A673 (cell line): ENCODE measurements at regions not wholly inside any gene's neighbourhood (a gene's known extent, or its start where the extent isn't known, plus 50 kb on each side); places are given as distances from the start of the nearest gene placed in this dataset.

Experiments
- CTCF ChIP-seq: fragments of 300-800, 200-600 bp; sonication (generic); conservative IDR thresholded peaks from 2 replicates; pipeline ENCODE4 v1.5.1; 2017; ENCODE audit warnings: low read depth, mild to moderate bottlenecking, antibody characterized with exemption, low read length, moderate library complexity, mixed read lengths
- EZH2 ChIP-seq: fragments of 200-600 bp; sonication (generic); IDR thresholded peaks from 2 replicates; pipeline ENCODE4 v1.6.1; 2017; ENCODE audit warnings: borderline replicate concordance, low read depth, mild to moderate bottlenecking, mixed read lengths, antibody characterized with exemption, low read length; ENCODE audit not compliant: poor library complexity, severe bottlenecking

GRCh38 chr12:107914460-107914977 lies 140.0 kb downstream of the ASCL4 start:
- TF ChIP-seq CTCF (no peak), EZH2 (no peak)
